ENCODE measurements at regions not wholly inside any gene's neighbourhood (a gene's known extent, or its start where the extent isn't known, plus 50 kb on each side); places are given as distances from the start of the nearest gene placed in this dataset.

DNA sequence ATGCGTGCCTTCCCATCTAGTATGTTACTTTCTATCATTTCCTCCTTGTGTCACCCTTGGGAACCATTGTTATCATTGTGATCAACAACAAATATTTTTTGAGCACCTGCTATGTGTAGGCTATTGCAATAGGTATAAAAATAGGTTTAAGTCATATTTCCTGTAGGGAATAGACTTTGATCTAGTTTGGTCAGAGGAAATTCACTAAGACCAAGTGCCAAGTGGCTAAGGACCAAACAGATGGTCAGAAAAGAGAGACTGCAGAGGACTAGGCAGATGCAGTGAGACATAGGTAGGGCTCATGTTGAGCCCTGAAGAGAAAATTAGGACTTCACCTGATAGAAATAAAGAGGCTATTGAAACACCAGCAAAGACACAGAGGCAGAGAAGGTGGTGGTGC is 430.0 kb upstream of the ADAMTSL1 start:
- Mint-ChIP-seq H3K27me3 (ENCODE audit: low read depth) (no peaks in the 10 kb centered on the region), H3K36me3 (ENCODE audit: low read depth) (no peaks in the 10 kb centered on the region), H3K27ac (ENCODE audit: unreplicated experiment) (no peak overlapping the region), H3K4me3 (ENCODE audit: unreplicated experiment) (no peak overlapping the region), H3K4me1 (ENCODE audit: low read depth) (peaks cover 4% of the 10 kb centered on the region), H3K9me3 (ENCODE audit: low read depth) (no peaks in the 10 kb centered on the region)
- DNase-seq (ENCODE audit: low spot score) = no peak
- TF ChIP-seq, protein P1, sequence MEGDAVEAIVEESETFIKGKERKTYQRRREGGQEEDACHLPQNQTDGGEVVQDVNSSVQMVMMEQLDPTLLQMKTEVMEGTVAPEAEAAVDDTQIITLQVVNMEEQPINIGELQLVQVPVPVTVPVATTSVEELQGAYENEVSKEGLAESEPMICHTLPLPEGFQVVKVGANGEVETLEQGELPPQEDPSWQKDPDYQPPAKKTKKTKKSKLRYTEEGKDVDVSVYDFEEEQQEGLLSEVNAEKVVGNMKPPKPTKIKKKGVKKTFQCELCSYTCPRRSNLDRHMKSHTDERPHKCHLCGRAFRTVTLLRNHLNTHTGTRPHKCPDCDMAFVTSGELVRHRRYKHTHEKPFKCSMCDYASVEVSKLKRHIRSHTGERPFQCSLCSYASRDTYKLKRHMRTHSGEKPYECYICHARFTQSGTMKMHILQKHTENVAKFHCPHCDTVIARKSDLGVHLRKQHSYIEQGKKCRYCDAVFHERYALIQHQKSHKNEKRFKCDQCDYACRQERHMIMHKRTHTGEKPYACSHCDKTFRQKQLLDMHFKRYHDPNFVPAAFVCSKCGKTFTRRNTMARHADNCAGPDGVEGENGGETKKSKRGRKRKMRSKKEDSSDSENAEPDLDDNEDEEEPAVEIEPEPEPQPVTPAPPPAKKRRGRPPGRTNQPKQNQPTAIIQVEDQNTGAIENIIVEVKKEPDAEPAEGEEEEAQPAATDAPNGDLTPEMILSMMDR (IDR thresholded peaks at IDR 0.05) = no peak

GRCh38 chr9:18045326-18045725 is 428.6 kb upstream of the ADAMTSL1 start:
- H3K9me3 Mint-ChIP-seq (ENCODE audit: low read depth) = no peaks in the 10 kb centered on the region
- no peak overlapping the region for H3K27ac Mint-ChIP-seq (ENCODE audit: unreplicated experiment)
- no peaks in the 10 kb centered on the region for H3K36me3 Mint-ChIP-seq (ENCODE audit: low read depth)
- peaks cover 4% of the 10 kb centered on the region for H3K4me1 Mint-ChIP-seq (ENCODE audit: low read depth)
- no peak for DNase-seq (ENCODE audit: low spot score)
- no peak overlapping the region for H3K4me3 Mint-ChIP-seq (ENCODE audit: unreplicated experiment)
- H3K27me3 Mint-ChIP-seq (ENCODE audit: low read depth) = no peaks in the 10 kb centered on the region
- TF ChIP-seq, protein P1 (IDR thresholded peaks at IDR 0.05) = no peak

DNA sequence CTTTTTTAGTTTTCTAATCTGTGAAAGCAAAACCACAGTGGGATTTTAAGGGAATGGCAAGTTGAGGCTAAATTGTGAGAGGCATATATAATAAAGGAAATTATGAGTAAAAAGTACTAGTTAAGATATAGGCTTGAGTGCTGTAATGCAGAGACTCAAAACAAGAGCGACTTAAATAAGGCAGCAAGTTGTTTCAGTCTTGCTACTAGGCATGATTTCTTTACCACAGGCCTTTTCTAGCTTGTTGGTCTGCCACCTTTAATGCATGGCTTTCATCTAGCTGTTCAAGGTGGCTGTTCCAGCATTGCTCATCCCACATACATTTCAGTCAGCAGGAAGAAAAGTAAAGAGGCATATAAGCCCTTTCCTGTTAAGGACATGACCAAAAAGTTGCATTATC is 427.9 kb upstream of the ADAMTSL1 start:
- Mint-ChIP-seq H3K27me3 (ENCODE audit: low read depth) (no peaks in the 10 kb centered on the region), H3K4me3 (ENCODE audit: unreplicated experiment) (no peak overlapping the region), H3K4me1 (ENCODE audit: low read depth) (peaks cover 1% of the 10 kb centered on the region), H3K27ac (ENCODE audit: unreplicated experiment) (no peak overlapping the region), H3K36me3 (ENCODE audit: low read depth) (no peaks in the 10 kb centered on the region), H3K9me3 (ENCODE audit: low read depth) (no peaks in the 10 kb centered on the region)
- no peak for DNase-seq (ENCODE audit: low spot score)
- TF ChIP-seq, protein P1 (IDR thresholded peaks at IDR 0.05) = no peak

DNA sequence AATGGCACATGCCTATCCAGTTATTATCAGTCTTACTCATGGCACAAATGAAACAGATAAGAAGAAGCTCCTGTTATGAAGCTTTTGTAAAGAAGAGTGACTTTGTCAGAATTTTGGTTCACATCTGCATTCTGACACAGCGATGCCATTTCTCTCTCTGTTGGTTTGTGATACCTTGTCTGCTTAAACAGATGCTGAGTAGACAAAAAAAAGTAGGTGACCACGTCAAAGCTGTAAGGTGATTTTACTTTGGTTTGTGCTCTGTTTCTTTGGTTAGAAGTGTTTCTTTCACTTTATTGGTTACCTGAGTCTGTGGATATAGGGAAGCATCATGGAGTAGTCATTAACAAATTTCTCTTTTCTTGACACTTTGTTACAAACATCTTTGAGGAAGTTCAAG is 422.3 kb upstream of the ADAMTSL1 start:
- no peaks in the 10 kb centered on the region for H3K27me3 Mint-ChIP-seq (ENCODE audit: low read depth)
- no peaks in the 10 kb centered on the region for H3K36me3 Mint-ChIP-seq (ENCODE audit: low read depth)
- H3K27ac Mint-ChIP-seq (ENCODE audit: unreplicated experiment) = no peak overlapping the region
- TF ChIP-seq, protein P1 (IDR thresholded peaks at IDR 0.05) = no peak
- H3K4me1 Mint-ChIP-seq (ENCODE audit: low read depth) = no peaks in the 10 kb centered on the region
- DNase-seq (ENCODE audit: low spot score) = no peak
- no peak overlapping the region for H3K4me3 Mint-ChIP-seq (ENCODE audit: unreplicated experiment)
- no peaks in the 10 kb centered on the region for H3K9me3 Mint-ChIP-seq (ENCODE audit: low read depth)

DNA sequence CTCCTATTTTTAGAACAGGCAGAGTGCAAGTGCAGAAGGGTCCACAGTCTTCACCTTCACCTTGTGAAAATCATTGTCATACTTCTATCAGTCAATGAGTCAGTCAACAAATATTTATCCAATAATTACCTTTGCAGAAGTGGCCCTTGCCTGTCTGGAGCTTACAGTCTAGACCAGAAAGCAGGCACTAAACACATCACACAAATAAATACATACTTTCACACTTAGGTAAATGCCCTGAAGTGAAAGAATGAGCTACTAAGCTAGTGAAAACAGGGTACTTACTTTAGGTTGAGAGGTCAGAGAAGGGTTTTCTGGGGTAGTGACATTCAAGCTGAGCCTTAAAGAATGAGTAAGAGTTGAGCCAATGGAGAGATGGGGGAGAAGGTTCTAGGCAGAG is 421.9 kb upstream of the ADAMTSL1 start:
- Mint-ChIP-seq H3K4me3 (ENCODE audit: unreplicated experiment) (no peak overlapping the region), H3K9me3 (ENCODE audit: low read depth) (no peaks in the 10 kb centered on the region), H3K36me3 (ENCODE audit: low read depth) (no peaks in the 10 kb centered on the region), H3K27ac (ENCODE audit: unreplicated experiment) (no peak overlapping the region), H3K27me3 (ENCODE audit: low read depth) (no peaks in the 10 kb centered on the region), H3K4me1 (ENCODE audit: low read depth) (no peaks in the 10 kb centered on the region)
- DNase-seq (ENCODE audit: low spot score) = no peak
- TF ChIP-seq, protein P1 (IDR thresholded peaks at IDR 0.05) = no peak
